Heart left ventricle (tissue), 13 donors: ENCODE measurements at regions not wholly inside any gene's neighbourhood (a gene's known extent, or its start where the extent isn't known, plus 50 kb on each side); places are given as distances from the start of the nearest gene placed in this dataset.

Experiments
- CTCF ChIP-seq, 12 donors: fragments of 200-600 bp; sonication (generic) in 4 of 12; IDR thresholded peaks; one replicate each; pipeline versions ENCODE4 v1.5.0 to v1.8.0; 2018 to 2022; ENCODE audit warnings: antibody characterized with exemption in 12 of 12, mild to moderate bottlenecking in 5 of 12
- POLR2A ChIP-seq, 2 donors: fragments of 450-650 bp; IDR thresholded peaks; one replicate each; pipeline ENCODE4 v1.6.1; 2017; ENCODE audit warnings: antibody characterized with exemption in 2 of 2, mild to moderate bottlenecking in 2 of 2, moderate library complexity in 2 of 2
- donor health status: ischemic (EF 13 %, LVEDD 7.1; RV severe dilation, severe dysfunction).
- donor health status: DM: no; HTN: yes; CAD: no.
- donor health status: DM: no; HTN: no; CAD: no.
- donor health status: ischemic (EF 25% LVEDD 6.9; RV normal size, moderate dysfunction).
- donor health status: ischemic (EF 25% LVEDD 5.7; RV mildly dilated, moderate dysfunction).
- donor health status: ischemic (EF 35%, LVEDD 5.7; RV mildly dilated, moderate dysfunction).
- donor health status: nonischemic (EF 11% LVEDD 7.7; RV severe dilation, severe dysfunction).
- donor health status: DM: yes; HTN: yes; CAD: no.
- donor health status: PGD.
- donor health status: ischemic (EF 29% LVEDD 5.4; RV normal size, mild dysfunction).
- donor health status: nonischemic (EF 23%, LVEDD 6.1; RV moderate dilation, normal function).

- TF ChIP-seq CTCF (IDR thresholded peaks at IDR 0.05) (no peak), POLR2A (IDR thresholded peaks at IDR 0.05) (no peak)
Observed at GRCh38 chr6:55101157-55101556, 73.2 kb upstream of the HCRTR2 start.
